ENCODE measurements at regions not wholly inside any gene's neighbourhood (a gene's known extent, or its start where the extent isn't known, plus 50 kb on each side); places are given as distances from the start of the nearest gene placed in this dataset.

DNA sequence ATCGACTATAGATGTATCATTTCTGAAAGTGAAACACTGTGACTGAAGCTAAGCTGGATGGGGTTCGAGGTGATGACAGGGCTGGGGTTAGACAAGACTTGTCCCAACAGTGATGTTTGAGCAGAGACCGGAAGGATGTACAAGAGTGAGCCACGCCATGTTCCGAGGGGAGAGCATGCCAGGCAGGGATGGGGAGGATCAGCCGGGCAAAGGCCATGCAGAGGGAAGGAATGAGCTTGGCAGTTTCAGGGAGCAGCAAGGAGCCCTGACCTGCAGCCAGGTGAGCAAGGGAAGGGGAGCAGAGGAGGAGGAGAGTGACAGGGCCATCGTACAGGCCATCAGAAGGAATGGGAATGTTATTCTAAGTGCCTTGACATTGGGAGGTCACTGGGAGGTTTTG lies 114.9 kb upstream of the GPR26 start:
- FAIRE-seq = no peak
- DNase-seq (ENCODE audit: low read depth) = no peak
- TF ChIP-seq, protein P1, sequence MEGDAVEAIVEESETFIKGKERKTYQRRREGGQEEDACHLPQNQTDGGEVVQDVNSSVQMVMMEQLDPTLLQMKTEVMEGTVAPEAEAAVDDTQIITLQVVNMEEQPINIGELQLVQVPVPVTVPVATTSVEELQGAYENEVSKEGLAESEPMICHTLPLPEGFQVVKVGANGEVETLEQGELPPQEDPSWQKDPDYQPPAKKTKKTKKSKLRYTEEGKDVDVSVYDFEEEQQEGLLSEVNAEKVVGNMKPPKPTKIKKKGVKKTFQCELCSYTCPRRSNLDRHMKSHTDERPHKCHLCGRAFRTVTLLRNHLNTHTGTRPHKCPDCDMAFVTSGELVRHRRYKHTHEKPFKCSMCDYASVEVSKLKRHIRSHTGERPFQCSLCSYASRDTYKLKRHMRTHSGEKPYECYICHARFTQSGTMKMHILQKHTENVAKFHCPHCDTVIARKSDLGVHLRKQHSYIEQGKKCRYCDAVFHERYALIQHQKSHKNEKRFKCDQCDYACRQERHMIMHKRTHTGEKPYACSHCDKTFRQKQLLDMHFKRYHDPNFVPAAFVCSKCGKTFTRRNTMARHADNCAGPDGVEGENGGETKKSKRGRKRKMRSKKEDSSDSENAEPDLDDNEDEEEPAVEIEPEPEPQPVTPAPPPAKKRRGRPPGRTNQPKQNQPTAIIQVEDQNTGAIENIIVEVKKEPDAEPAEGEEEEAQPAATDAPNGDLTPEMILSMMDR (IDR thresholded peaks at IDR 0.05; ENCODE audit: insufficient read depth, low read length, severe bottlenecking) = no peak

DNA sequence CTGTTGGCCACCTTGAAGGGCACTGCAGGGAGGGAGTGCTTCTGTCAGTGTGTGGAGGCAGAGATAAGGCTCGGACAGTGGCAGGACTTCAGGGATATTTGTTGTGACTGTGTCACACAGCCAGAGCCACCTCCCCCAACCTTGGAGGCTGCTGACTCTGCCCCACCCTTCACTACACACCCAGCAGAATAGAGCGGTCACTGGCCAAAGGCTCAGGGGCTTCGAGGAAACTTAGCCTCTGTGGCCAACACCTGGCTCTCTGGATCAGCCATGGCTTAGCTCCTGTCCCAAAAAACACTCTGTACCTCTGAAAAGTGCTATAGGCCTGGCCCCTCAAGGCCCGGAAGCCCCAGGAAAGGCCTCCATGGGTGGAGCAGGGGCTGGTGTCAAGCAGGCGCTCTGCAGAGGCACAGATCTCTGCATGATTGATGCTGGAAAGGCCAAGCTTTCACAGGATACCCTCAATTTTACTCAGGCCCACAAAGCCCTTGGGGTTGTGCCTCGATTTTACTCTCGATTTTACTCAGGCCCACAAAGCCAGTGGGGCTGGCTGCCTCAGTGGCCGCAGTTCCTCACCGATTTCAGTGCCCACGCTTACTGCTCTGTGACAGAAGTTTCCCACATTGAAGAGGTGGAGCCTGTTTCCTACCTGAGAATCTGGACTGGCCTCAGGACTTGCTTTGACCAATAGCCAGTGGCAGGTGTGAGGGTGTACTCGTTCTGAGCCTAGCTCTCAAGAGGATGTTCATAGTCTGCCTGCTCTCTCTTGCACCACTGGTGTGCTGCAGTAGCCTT lies 113.2 kb upstream of the GPR26 start:
- DNase-seq (ENCODE audit: low read depth) (no peak), FAIRE-seq (no peak)
- no peaks in the 10 kb centered on the region for H3K36me3 ChIP-seq (ENCODE audit: control insufficient read depth, insufficient read depth, low read length)
- no peak overlapping the region for H3K4me3 ChIP-seq (ENCODE audit: low read depth, low read length)
- TF ChIP-seq, protein P1 (IDR thresholded peaks at IDR 0.05; ENCODE audit: insufficient read depth, low read length, severe bottlenecking) = no peak
- H3K27me3 ChIP-seq (ENCODE audit: control insufficient read depth, insufficient read depth, low read length) = peaks cover 2% of the 10 kb centered on the region

More for the DNA sequence above, 114.9 kb upstream of the GPR26 start:
- H3K36me3 ChIP-seq (ENCODE audit: control insufficient read depth, insufficient read depth, low read length) = no peaks in the 10 kb centered on the region
- no peaks in the 10 kb centered on the region for H3K27me3 ChIP-seq (ENCODE audit: control insufficient read depth, insufficient read depth, low read length)
- H3K4me3 ChIP-seq (ENCODE audit: low read depth, low read length) = no peak overlapping the region

DNA sequence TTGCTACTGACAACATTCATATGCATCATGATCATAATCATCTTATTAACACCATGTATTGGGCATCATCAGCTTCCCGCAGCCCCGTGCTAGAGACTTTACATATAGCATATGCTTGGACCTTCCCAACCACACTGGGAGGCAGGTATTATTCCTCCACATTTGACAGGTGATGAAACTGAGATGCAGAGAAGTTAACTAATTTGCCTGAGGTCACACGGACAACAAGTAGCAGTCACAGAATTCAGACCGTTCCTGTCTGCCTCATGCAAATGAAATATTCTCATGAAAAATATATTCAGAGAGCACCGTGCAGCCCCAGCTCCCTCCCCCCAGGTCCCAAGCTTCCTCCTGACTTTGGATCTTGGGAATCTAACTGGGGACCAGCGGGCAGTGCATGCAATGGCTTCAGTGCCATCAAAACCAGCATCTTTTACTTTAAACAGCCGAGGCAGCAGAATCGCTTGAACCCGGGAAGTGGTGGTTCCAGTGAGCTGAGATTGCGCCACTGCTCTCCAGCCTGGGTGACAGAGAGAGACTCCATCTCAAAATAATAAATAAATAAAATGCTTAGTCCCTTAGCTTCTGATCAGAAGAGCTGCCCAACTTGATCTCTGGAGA lies 112.2 kb upstream of the GPR26 start:
- FAIRE-seq (peak; percentile 76), DNase-seq (ENCODE audit: low read depth) (no peak)
- TF ChIP-seq, protein P1 (IDR thresholded peaks at IDR 0.05; ENCODE audit: insufficient read depth, low read length, severe bottlenecking) = no peak
- H3K27me3 ChIP-seq (ENCODE audit: control insufficient read depth, insufficient read depth, low read length) = peaks cover 2% of the 10 kb centered on the region
- H3K36me3 ChIP-seq (ENCODE audit: control insufficient read depth, insufficient read depth, low read length) = no peaks in the 10 kb centered on the region
- no peak overlapping the region for H3K4me3 ChIP-seq (ENCODE audit: low read depth, low read length)

DNA sequence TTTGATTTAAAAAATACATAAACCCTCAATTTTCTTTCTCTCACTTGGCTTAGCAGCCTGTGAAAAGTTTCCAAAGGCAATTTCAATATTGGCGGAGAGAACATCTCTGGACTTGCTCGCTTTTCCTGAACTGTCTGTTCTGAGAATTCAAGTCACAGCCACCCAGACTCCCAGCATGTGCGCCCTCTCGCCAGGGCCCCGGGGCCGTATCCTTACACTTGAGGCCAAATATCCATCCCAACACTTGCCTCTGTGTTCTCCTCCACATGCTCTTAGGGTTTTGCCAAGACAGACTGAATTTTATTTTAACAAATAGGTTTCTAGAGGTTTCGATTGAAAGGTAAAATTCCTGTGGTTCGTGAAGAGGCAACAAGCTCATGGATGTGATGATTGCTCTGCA lies 111.5 kb upstream of the GPR26 start:
- Histone ChIP-seq H3K4me3 (ENCODE audit: low read depth, low read length) (no peak overlapping the region), H3K27me3 (ENCODE audit: control insufficient read depth, insufficient read depth, low read length) (peaks cover 2% of the 10 kb centered on the region), H3K36me3 (ENCODE audit: control insufficient read depth, insufficient read depth, low read length) (no peaks in the 10 kb centered on the region)
- DNase-seq (ENCODE audit: low read depth) (no peak), FAIRE-seq (no peak)
- TF ChIP-seq, protein P1 (IDR thresholded peaks at IDR 0.05; ENCODE audit: insufficient read depth, low read length, severe bottlenecking) = no peak

DNA sequence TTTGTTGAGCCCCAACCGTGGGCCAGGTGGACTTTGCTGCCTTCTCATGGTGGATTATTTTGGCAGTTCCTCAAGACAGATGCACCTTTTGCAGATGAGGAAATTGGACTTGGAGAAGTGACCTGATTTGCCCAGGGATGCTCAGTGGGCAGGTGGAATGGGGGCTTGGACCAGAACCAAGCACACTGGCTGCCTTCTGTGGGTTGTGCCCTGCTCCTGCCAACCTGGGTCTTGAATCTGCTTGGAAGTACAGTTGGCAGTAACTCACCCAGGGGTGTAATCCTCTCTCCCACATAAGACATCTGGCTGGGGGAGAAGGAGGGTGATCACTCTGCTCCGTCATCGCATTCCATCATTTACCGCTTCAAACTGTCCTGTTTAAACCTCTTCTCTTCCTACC lies 110.5 kb upstream of the GPR26 start:
- Histone ChIP-seq H3K36me3 (ENCODE audit: control insufficient read depth, insufficient read depth, low read length) (no peaks in the 10 kb centered on the region), H3K27me3 (ENCODE audit: control insufficient read depth, insufficient read depth, low read length) (peaks cover 2% of the 10 kb centered on the region), H3K4me3 (ENCODE audit: low read depth, low read length) (no peak overlapping the region)
- FAIRE-seq = peak; percentile 23
- TF ChIP-seq, protein P1 (IDR thresholded peaks at IDR 0.05; ENCODE audit: insufficient read depth, low read length, severe bottlenecking) = no peak
- DNase-seq (ENCODE audit: low read depth) = no peak
